HEK293 (cell line): ENCODE measurements at regions not wholly inside any gene's neighbourhood (a gene's known extent, or its start where the extent isn't known, plus 50 kb on each side); places are given as distances from the start of the nearest gene placed in this dataset.

Experiments
- BCL11A ChIP-seq: fragments of 450-650 bp; formaldehyde crosslinking; IDR thresholded peaks from 2 replicates; pipeline ENCODE4 v1.5.1; 2016; ENCODE audit warnings: low read depth, missing biosample characterization, missing genetic modification characterization
- CTCF ChIP-seq: fragments of 450-650 bp; formaldehyde crosslinking; IDR thresholded peaks from 2 replicates; pipeline ENCODE4 v1.5.1; 2016; ENCODE audit warnings: missing biosample characterization, missing genetic modification characterization
- YY1 ChIP-seq: fragments of 450-650 bp; formaldehyde crosslinking; IDR thresholded peaks from 2 replicates; pipeline ENCODE4 v1.5.1; 2018; ENCODE audit warnings: missing biosample characterization, missing genetic modification characterization
- ZNF157 ChIP-seq: fragments of 450-650 bp; formaldehyde crosslinking; IDR thresholded peaks from 2 replicates; pipeline ENCODE4 v1.5.1; 2016; ENCODE audit warnings: missing biosample characterization, missing genetic modification characterization
- ZNF239 ChIP-seq: fragments of 450-650 bp; formaldehyde crosslinking; IDR thresholded peaks from 2 replicates; pipeline ENCODE4 v1.5.1; 2016; ENCODE audit warnings: missing biosample characterization, missing genetic modification characterization
- ZNF37A ChIP-seq: fragments of 450-650 bp; IDR thresholded peaks from 2 replicates; pipeline ENCODE4 v1.5.1; 2018; ENCODE audit warnings: missing biosample characterization, missing genetic modification characterization
- ZNF571 ChIP-seq: fragments of 450-650 bp; formaldehyde crosslinking; IDR thresholded peaks from 2 replicates; pipeline ENCODE4 v1.5.0; 2017; ENCODE audit warnings: missing biosample characterization, missing genetic modification characterization
- ZNF670 ChIP-seq: fragments of 450-650 bp; formaldehyde crosslinking; IDR thresholded peaks from 2 replicates; pipeline ENCODE4 v1.5.1; 2016; ENCODE audit warnings: missing biosample characterization, missing genetic modification characterization, low read depth
- TF ChIP-seq, protein P1 (sequence below): IDR thresholded peaks from 2 replicates; pipeline ENCODE4 v1.6.1; 2011; ENCODE audit warnings: mild to moderate bottlenecking, low read depth, low read length, borderline replicate concordance

GRCh38 chr5:78717674-78718584, 69.4 kb upstream of the LHFPL2 start:
- TF ChIP-seq YY1 (tag by site-specific recombination) (no peak), CTCF (tag by site-specific recombination) (no peak), BCL11A (tag by site-specific recombination) (no peak), ZNF37A (tag by site-specific recombination) (no peak), ZNF670 (tag by site-specific recombination) (no peak), ZNF239 (tag by site-specific recombination) (no peak), ZNF571 (tag by site-specific recombination) (no peak), ZNF157 (no peak)
- TF ChIP-seq, protein P1, sequence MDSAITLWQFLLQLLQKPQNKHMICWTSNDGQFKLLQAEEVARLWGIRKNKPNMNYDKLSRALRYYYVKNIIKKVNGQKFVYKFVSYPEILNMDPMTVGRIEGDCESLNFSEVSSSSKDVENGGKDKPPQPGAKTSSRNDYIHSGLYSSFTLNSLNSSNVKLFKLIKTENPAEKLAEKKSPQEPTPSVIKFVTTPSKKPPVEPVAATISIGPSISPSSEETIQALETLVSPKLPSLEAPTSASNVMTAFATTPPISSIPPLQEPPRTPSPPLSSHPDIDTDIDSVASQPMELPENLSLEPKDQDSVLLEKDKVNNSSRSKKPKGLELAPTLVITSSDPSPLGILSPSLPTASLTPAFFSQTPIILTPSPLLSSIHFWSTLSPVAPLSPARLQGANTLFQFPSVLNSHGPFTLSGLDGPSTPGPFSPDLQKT = no peak
